HG02943 (cell line): ENCODE measurements at regions not wholly inside any gene's neighbourhood (a gene's known extent, or its start where the extent isn't known, plus 50 kb on each side); places are given as distances from the start of the nearest gene placed in this dataset.
"Not testable (repeated sequence)": the region's sequence is repeated elsewhere in the genome, so short reads cannot be mapped to it uniquely, and the experiment has no call there.

Experiments
- ATAC-seq: cut with Tn5 transposase; IDR thresholded peaks from one replicate; pipeline ENCODE4 v1.9.1; 2021; ENCODE audit warnings: mild to moderate bottlenecking, low read depth, moderate library complexity; ENCODE audit not compliant: unreplicated experiment

DNA sequence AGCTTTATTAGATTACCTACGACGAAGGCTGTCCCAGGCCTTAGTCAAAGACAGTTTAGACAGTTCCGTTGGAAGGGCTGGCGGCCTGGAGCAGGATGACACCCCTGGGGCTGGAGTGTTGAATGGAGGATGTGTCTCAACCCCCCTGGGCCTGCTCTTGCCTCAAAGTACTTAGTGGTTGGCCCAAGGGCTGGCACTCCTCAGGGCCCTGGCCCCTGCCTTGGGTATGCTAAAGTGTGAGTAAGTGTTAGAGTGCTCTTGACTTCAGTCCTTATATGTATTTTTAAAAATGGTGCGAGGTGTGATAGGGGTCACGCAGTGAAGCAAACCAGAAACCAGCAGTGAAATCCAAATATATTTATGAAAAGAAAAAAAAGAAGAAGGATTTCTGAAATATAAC, 261.6 kb downstream of the KTN1 start:
- no peak for ATAC-seq

DNA sequence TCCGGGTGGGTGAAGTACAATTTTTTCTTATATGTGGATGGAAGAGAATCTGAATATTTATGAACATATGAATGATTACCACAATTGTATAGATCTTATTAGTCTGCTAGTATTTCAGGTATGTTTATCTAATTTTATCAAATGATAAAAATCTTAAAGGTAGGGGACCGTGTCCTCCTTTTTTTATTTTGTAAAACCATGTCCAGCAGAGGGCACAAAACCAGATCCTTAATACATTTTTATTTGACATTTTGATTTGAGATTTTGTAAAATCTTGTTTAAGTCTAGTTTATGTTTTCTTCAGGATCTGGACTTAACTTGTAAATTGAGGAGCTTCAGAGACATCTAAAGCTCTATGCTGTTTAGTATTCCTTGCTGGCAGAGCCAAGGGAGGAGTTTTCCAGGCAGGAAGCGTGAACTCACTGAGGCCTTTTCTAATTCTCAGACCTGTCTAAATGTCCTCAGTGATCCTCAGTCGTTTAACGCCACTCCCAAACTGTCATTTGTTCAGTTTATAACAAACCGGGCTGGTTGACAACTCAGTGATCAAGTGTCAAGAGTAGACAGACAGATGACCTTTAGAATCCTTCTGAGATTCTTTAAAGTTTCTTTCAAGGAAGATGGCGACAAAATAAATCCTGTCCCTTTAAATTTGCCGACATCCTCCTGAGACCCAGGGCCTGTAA, 263.9 kb downstream of the KTN1 start:
- ATAC-seq = no peak

DNA sequence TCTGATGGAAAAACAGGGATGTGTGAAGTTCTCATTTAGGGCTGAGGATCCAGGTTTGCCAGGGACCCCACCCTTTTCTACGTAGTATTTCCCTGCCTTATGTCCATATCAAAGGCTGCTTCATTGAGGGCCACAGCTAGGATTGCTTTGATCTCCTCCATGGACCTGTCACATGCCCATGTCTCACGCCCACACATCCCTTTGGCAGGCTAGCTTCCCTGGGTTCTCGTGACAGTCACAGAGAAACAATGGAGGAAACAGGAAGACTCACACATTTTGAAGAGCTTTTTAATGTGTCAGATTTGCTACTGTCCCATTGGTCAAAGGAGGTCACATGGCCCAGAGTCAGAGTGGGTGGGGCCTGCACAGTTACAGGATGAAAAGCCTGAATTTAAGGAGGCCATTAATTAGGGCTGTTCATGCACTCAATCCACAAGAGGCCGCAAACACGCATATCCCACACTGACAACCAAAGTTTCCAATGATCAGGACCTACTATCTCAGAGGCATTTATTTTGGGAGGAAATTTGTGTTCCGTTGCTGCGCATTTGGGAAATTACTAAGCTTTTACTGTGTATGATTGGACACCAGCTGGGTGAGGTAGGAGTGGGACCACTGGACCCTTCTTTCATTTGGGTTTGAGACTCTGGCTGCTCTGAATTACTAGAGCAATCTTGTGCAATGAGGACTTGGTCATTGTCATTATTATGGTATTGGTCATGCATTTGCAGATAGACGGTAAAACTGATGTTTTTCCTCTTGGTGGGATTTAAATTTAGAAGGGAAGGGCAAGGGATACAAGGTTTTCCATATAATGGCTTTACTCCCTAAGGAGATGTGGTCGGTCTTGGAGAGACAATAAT, 266.2 kb downstream of the KTN1 start:
- no peak for ATAC-seq

DNA sequence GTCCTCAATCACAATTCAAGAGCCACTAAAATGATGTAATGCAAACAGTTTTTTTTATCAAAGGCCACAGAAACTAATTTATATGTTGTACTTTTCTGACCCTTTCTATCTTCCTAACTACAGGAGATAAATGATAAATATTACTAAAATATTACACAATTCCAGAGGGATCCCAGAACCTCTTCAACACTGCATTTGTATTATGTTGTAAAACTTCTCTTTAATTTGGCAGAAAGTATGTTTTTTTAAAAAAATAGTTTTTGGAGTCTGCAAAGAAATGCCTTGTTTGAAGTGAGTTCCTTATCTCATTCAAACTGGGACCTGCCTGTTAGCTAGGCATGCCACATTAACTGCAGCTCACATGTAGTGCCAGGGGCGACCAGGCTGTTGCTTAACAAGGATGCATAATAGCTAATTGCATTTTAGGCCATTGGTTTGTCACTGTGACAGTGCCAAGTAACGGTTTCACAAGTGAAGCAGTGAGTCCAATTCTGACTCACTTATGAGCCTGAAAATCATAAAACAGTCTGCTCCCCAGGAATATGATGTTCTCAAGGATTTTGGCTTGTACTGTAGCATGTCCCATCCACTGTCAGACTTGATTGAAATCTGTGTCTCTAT, 266.9 kb downstream of the KTN1 start:
- ATAC-seq = no peak

DNA sequence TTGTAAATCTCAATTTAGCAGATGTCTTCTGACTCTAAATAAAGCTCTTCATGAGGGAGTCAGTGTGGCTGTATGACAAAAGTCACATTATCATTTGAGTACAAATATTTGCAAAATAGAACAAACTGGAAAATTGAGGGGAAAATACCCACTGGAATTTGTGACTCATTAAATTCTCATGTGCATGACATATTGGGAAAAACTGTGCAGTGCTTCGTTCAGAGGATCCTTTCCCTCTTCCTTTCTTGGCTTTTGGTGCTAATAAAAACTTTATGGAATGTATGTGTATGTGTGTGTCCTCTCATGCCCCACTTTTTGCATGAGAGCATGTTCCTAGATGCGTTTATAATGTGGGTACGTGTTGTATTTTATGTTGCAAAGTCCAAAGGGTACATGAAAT, 267.8 kb downstream of the KTN1 start:
- no peak for ATAC-seq

DNA sequence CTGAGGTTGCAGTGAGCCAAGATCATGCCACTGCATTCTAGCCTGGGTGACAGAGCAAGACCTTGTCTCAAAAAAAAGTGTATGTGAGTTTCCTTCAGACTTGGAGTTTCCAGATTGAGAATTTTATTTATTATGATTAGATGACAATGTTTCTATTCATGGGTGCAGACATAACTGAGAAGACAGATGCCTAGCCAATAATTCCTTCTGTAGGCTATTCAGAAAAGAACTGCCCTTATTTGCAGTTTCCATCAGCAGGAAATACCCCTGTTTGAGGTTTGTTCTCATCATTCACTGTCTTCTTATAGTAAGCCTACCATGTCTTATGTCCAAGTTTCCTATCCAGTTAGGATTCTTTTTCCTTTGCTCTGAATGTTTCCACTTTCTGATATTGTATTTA, 269.0 kb downstream of the KTN1 start:
- ATAC-seq = no peak

GRCh38 chr14:55849833-55850232, 268.4 kb upstream of the PELI2 start:
- no peak for ATAC-seq

DNA sequence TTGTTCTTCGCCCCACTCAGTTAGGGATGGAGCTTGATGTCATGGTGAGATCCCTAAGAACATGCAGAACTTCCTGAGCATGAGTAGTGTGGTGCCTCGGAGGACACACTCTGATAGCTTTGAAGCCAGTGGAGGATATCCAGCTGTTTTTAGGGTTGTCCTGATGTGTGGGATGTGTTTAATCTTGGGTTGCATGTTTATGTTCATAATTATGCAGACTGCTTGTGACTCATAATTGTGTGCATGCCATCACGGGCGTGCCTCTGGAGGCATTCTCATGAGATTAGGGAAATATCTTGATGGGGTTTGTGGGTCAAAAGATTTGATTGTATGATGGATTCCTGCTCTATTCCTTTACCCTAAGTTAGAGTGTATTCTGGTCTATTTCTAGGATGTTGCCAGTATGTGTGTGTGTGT, 267.4 kb upstream of the PELI2 start:
- no peak for ATAC-seq

GRCh38 chr14:55851301-55851700, 266.9 kb upstream of the PELI2 start:
- ATAC-seq = no peak

DNA sequence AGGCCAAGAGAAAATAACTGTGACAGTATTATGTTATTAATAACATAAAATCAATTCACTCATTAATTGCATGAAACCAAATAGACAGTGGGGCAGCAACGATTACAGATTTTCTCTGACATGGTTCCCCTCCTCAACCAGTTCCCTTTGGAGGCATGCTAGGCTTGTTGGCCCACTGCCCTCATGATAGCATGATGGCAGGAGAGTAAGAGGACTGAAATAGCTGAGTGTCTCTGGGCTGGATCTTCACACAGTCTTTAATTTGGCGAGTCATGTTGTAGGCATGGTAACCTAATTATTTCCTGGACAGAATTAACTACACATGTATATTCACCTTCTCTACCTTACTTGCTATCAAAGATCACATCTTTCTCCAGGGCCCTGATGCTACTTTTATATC, 266.2 kb upstream of the PELI2 start:
- no peak for ATAC-seq

DNA sequence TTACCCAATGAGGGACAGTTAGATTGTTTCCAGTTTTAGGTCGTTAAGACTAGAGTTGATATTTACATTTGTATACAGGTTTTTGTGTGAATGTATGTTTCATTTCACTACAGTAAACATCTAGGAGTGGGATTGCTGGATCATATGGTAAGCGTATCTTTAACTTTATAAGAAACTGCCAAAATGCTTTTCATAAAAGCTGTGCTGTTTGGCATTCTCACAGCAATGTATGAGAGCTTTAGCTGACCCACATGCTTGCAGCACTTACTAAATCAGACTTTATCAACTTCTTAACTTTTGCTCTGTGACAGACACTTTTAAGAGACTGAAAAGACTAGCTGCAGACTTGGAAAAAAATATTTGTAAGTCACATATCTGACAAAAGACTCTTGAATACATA, 262.5 kb upstream of the PELI2 start:
- ATAC-seq = no peak

- no peak for ATAC-seq
Measured at GRCh38 chr14:55858604-55859003, 259.6 kb upstream of the PELI2 start.

DNA sequence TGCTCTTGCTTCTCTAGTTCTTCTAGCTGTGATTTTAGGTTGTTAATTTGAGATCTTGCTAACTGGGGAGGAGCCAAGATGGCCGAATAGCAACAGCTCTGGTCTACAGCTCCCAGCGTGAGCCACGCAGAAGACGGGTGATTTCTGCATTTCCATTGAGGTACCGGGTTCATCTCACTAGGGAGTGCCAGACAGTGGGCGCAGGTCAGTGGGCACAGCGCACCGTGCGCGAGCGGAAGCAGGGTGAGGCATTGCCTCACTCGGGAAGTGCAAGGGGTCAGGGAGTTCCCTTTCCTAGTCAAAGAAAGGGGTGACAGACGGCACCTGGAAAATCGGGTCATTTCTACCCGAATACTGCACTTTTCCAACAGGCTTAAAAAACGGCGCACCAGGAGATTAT, 256.6 kb upstream of the PELI2 start:
- ATAC-seq = not testable (repeated sequence)

DNA sequence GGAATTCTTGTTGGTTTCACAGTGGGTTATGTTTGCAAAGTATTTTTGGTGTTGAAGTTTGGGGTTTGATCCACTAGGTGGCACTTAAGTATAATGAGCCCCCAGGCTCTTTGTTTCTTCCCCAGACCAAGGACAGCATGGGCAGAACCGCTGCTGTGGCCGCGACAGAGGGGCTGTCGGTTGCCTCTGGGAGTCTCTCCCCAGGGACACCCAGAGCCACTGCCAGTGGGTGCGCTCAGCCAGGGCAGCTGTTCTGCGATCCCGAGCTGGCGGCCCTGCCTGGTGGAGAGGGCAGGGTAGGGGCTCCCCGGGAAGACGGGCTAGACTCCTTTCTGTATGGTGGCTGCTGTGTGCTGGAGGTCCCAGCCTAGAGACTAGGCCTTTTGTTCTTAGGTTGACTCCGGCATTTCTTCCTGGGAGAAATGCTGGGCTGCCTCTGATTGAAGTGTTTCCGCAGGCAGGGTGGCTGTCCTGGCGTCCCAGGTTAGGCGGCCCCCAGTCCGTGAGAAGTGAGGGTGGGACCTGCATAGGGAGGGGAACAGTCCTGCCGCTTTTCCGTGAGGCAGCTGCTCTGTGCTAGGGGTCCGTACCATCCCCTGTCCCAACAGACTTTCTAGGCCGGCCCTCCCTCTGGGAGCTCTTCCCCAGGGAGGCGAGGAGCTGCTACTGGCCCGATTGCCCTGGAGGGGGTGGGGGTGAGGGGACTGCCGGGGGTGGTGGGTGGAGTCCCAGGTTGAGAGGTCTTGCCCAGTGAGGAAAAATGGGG, 253.1 kb upstream of the PELI2 start:
- no peak for ATAC-seq

DNA sequence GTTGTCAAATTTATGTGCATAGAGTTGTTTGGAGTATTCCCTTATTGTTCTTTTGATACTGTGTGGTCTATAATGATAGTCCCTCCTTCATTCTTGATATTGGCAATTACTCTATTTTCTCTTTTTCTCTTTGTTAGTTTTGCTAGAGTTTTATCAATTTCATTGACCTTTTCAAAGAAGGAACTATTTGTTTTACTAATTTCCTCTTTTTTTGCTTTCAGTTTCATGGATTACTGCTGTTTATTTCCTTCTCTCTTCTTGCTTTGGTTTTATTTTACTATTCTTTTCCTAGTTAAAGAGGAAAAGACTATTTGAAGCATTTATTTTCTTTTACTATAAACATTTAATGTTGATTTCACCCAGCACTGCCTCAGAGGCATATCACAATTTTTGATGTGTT, 250.9 kb upstream of the PELI2 start:
- no peak for ATAC-seq

GRCh38 chr14:55867719-55868118, 250.5 kb upstream of the PELI2 start:
- ATAC-seq = no peak

- no peak for ATAC-seq
Measured at GRCh38 chr14:55869397-55870049, 248.7 kb upstream of the PELI2 start.

DNA sequence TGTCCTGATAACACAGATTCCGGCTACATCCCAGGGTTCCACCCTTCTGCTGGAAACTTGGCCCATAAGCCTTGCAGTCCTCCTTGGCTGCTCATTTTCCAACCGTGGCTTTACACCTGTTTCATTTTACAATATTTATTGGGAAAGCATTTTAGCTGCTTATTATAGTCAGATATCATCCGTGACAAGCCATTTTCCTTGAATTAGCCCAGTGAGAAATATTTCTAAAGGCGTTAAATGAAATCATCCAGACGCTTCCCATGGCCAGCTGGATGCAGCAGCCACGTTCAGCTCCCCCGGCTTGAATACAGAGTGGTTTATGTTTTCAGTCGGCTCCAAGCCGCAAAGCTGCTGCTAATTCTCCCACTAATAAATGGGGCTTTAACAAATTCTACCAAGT, 245.0 kb upstream of the PELI2 start:
- ATAC-seq = no peak

DNA sequence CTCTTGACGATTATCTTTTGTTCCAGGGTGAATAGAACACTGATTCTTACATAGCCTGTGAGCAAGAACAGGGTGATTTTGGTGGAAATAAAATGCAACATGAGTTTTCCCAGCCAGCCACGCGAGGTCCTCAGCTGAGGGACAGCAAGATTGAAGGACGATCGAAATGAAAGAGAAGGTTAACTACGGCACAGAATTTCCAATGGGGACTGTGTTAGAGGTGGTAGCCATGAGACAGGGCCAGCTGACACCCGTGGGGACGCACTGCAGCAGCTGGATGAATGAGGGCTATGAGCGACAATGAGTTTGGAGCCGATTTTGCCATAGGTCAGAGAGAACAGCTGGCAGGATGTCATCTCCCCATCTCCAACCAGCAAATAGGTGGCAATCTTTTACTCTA, 243.4 kb upstream of the PELI2 start:
- no peak for ATAC-seq

DNA sequence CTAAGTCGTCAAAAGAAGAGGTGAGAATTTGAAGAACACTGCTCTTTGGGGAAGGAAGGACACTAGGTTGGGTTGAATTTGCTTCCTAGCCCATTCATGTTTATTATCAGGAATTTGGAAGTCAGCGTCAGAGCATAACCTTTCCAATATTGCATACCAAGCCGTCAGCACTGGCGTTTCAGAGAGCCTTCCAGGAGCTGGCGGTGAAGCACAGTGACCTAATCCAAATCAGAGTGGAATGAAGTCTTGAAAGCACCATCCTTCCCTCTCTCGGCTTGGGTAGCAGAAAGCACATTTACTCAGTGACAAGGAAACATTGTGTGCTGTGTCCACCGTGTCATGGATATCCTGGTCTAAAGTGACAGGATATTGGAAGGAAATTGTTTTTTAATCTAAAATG, 240.3 kb upstream of the PELI2 start:
- ATAC-seq = no peak
